ENCODE measurements at regions not wholly inside any gene's neighbourhood (a gene's known extent, or its start where the extent isn't known, plus 50 kb on each side); places are given as distances from the start of the nearest gene placed in this dataset.

GRCh38 chr3:98688363-98688762 is 74.8 kb upstream of the ST3GAL6 start:
- TF ChIP-seq, protein P1, sequence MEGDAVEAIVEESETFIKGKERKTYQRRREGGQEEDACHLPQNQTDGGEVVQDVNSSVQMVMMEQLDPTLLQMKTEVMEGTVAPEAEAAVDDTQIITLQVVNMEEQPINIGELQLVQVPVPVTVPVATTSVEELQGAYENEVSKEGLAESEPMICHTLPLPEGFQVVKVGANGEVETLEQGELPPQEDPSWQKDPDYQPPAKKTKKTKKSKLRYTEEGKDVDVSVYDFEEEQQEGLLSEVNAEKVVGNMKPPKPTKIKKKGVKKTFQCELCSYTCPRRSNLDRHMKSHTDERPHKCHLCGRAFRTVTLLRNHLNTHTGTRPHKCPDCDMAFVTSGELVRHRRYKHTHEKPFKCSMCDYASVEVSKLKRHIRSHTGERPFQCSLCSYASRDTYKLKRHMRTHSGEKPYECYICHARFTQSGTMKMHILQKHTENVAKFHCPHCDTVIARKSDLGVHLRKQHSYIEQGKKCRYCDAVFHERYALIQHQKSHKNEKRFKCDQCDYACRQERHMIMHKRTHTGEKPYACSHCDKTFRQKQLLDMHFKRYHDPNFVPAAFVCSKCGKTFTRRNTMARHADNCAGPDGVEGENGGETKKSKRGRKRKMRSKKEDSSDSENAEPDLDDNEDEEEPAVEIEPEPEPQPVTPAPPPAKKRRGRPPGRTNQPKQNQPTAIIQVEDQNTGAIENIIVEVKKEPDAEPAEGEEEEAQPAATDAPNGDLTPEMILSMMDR (conservative IDR thresholded peaks at IDR 0.05; ENCODE audit: low read depth, low read length), result no peak
- TF ChIP-seq POLR2A (IDR thresholded peaks at IDR 0.05; ENCODE audit: low read depth, low read length) (no peak), FOS (IDR thresholded peaks at IDR 0.05; ENCODE audit: low read depth, low read length) (no peak), BHLHE40 (IDR thresholded peaks at IDR 0.05; ENCODE audit: low read depth, low read length) (no peak), SMC3 (IDR thresholded peaks at IDR 0.05; ENCODE audit: low read depth, low read length) (no peak), CHD1 (IDR thresholded peaks at IDR 0.05; ENCODE audit: low read depth, low read length) (no peak), USF2 (IDR thresholded peaks at IDR 0.05; ENCODE audit: low read depth, low read length) (no peak)
